GOT3 (cell line): ENCODE measurements at regions not wholly inside any gene's neighbourhood (a gene's known extent, or its start where the extent isn't known, plus 50 kb on each side); places are given as distances from the start of the nearest gene placed in this dataset.

ENCODE experiments used
- DNase-seq: peaks from one replicate; lab custom pipeline; 2025; ENCODE audit warnings: mixed read lengths; lab: John Stamatoyannopoulos, UW

GRCh38 chr3:159536876-159537275 lies 451.8 kb upstream of the IL12A start:
- no peak for DNase-seq

- no peak for DNase-seq
These were observed 450.1 kb upstream of the IL12A start for GRCh38 chr3:159538507-159538906.

- DNase-seq: no peak
These were observed 447.6 kb upstream of the IL12A start for GRCh38 chr3:159540882-159541495.

- no peak for DNase-seq
These were observed 439.8 kb upstream of the IL12A start for GRCh38 chr3:159548675-159549335.

- no peak for DNase-seq
These were observed 433.4 kb upstream of the IL12A start for GRCh38 chr3:159555205-159555604.

- DNase-seq: no peak
These were observed 428.9 kb upstream of the IL12A start for GRCh38 chr3:159559771-159560170.

GRCh38 chr3:159560214-159560979 lies 428.2 kb upstream of the IL12A start:
- no peak for DNase-seq

- DNase-seq: no peak
These were observed 423.3 kb upstream of the IL12A start for GRCh38 chr3:159565313-159565712.

GRCh38 chr3:159583662-159584061 lies 405.0 kb upstream of the IL12A start:
- no peak for DNase-seq

- DNase-seq: no peak
These were observed 404.2 kb upstream of the IL12A start for GRCh38 chr3:159584421-159584820.

GRCh38 chr3:159586571-159587202 lies 401.9 kb upstream of the IL12A start:
- no peak for DNase-seq

GRCh38 chr3:159593927-159594605 lies 394.6 kb upstream of the IL12A start:
- DNase-seq: no peak

- DNase-seq: no peak
These were observed 388.3 kb upstream of the IL12A start for GRCh38 chr3:159600291-159600690.

- DNase-seq: peak; percentile 12
These were observed 384.5 kb upstream of the IL12A start for GRCh38 chr3:159604151-159604581.

GRCh38 chr3:159605101-159605500 lies 383.5 kb upstream of the IL12A start:
- no peak for DNase-seq

- no peak for DNase-seq
These were observed 382.9 kb upstream of the IL12A start for GRCh38 chr3:159605776-159606175.

GRCh38 chr3:159607856-159608255 lies 380.8 kb upstream of the IL12A start:
- DNase-seq: no peak

- DNase-seq: no peak
These were observed 380.3 kb upstream of the IL12A start for GRCh38 chr3:159608311-159608710.

- no peak for DNase-seq
These were observed 379.0 kb upstream of the IL12A start for GRCh38 chr3:159609625-159610024.

- DNase-seq: peak; percentile 5
These were observed 372.3 kb upstream of the IL12A start for GRCh38 chr3:159616234-159616825.

GRCh38 chr3:159619341-159619885 lies 369.2 kb upstream of the IL12A start:
- DNase-seq: no peak
